H1 (cell line): ENCODE measurements at regions not wholly inside any gene's neighbourhood (a gene's known extent, or its start where the extent isn't known, plus 50 kb on each side); places are given as distances from the start of the nearest gene placed in this dataset.

Experiments used
- CTCF ChIP-seq, 3 experiments: IDR thresholded peaks; 1 replicate in 2 of 3; 2 replicates in 1 of 3; pipeline versions ENCODE4 v1.5.1 to v1.6.1; 2011; ENCODE audit warnings: low read length in 3 of 3, mild to moderate bottlenecking in 3 of 3, inconsistent platforms in 2 of 3, low read depth in 1 of 3, moderate library complexity in 1 of 3; ENCODE audit not compliant: insufficient read depth in 1 of 3; ENCODE audit errors: control extremely low read depth in 1 of 3
- EP300 ChIP-seq, 2 experiments: IDR thresholded peaks; 1 replicate in 1 of 2; 2 replicates in 1 of 2; pipeline ENCODE4 v1.6.1; 2011 to 2012; ENCODE audit warnings: low read depth in 2 of 2, low read length in 2 of 2, mild to moderate bottlenecking in 2 of 2, borderline replicate concordance in 1 of 2, inconsistent platforms in 1 of 2, moderate library complexity in 1 of 2
- JUND ChIP-seq: IDR thresholded peaks from 2 replicates; pipeline ENCODE4 v1.6.1; 2011; ENCODE audit warnings: mild to moderate bottlenecking, improper control_type of control experiment, low read length
- POLR2A ChIP-seq, 2 experiments: IDR thresholded peaks; 1 replicate in 1 of 2; 2 replicates in 1 of 2; pipeline ENCODE4 v1.6.1; 2011; ENCODE audit warnings: low read depth in 2 of 2, low read length in 2 of 2, mild to moderate bottlenecking in 2 of 2; ENCODE audit errors: control extremely low read depth in 1 of 2
- POLR2AphosphoS5 ChIP-seq: IDR thresholded peaks from 2 replicates; pipeline ENCODE4 v1.6.1; 2011; ENCODE audit warnings: low read depth, low read length
- RAD21 ChIP-seq, 2 experiments: IDR thresholded peaks in 1 of 2; conservative IDR thresholded peaks in 1 of 2; 2 replicates each; pipeline ENCODE4 v1.6.1; 2011; ENCODE audit warnings: low read depth in 2 of 2, low read length in 2 of 2, improper control_type of control experiment in 1 of 2, inconsistent platforms in 1 of 2, mild to moderate bottlenecking in 1 of 2, moderate library complexity in 1 of 2
- TBP ChIP-seq: IDR thresholded peaks from 2 replicates; pipeline ENCODE4 v1.6.1; 2011; ENCODE audit warnings: low read depth, low read length, improper control_type of control experiment
- USF2 ChIP-seq: IDR thresholded peaks from 2 replicates; pipeline ENCODE4 v1.6.1; 2011; ENCODE audit warnings: low read length, improper control_type of control experiment

- TF ChIP-seq CTCF (IDR thresholded peaks at IDR 0.05; ENCODE audit: control extremely low read depth in 1 of 3, insufficient read depth in 1 of 3, low read depth in 1 of 3, low read length in 3 of 3) = no peak
- TF ChIP-seq POLR2A (IDR thresholded peaks at IDR 0.05; ENCODE audit: control extremely low read depth in 1 of 2, low read depth in 2 of 2, low read length in 2 of 2) = no peak
- no peak for TF ChIP-seq RAD21 (IDR thresholded peaks at IDR 0.05 in 1 of 2, conservative IDR thresholded peaks at IDR 0.05 in 1 of 2; ENCODE audit: low read depth in 2 of 2, low read length in 2 of 2)
- no peak for TF ChIP-seq POLR2AphosphoS5
- TF ChIP-seq USF2 = no peak
- no peak for TF ChIP-seq EP300 (IDR thresholded peaks at IDR 0.05; ENCODE audit: borderline replicate concordance in 1 of 2, low read depth in 2 of 2, low read length in 2 of 2)
- TF ChIP-seq TBP = no peak
- TF ChIP-seq JUND = no peak
Measured at GRCh38 chr13:80450386-80450785, 109.5 kb upstream of the SPRY2 start.
